Cerebellar cortex (tissue), 1 donor: ENCODE measurements at regions not wholly inside any gene's neighbourhood (a gene's known extent, or its start where the extent isn't known, plus 50 kb on each side); places are given as distances from the start of the nearest gene placed in this dataset.
A peak's percentile ranks its signal among the peaks of the same experiment; 100 is the strongest.
"Not testable (repeated sequence)": the region's sequence is repeated elsewhere in the genome, so short reads cannot be mapped to it uniquely, and the experiment has no call there.

Experiments used
- DNase-seq: peaks from one replicate; pipeline ENCODE4 v3.0.0-alpha.2; 2015; ENCODE audit warnings: low spot score

- DNase-seq = no peak
Measured at GRCh38 chr4:20050768-20051167, 200.9 kb upstream of the SLIT2 start.

GRCh38 chr4:20049889-20050288 is 201.8 kb upstream of the SLIT2 start:
- no peak for DNase-seq

- DNase-seq = no peak
Measured at GRCh38 chr4:20046931-20047677, 204.6 kb upstream of the SLIT2 start.

GRCh38 chr4:20046179-20046578 is 205.5 kb upstream of the SLIT2 start:
- DNase-seq = no peak

- DNase-seq = no peak
Measured at GRCh38 chr4:20044966-20045365, 206.7 kb upstream of the SLIT2 start.

GRCh38 chr4:20044502-20044911 is 207.2 kb upstream of the SLIT2 start:
- no peak for DNase-seq

- DNase-seq = no peak
Measured at GRCh38 chr4:20043991-20044390, 207.7 kb upstream of the SLIT2 start.

- DNase-seq = no peak
Measured at GRCh38 chr4:20042769-20043168, 208.9 kb upstream of the SLIT2 start.

- DNase-seq = no peak
Measured at GRCh38 chr4:20041839-20042407, 209.8 kb upstream of the SLIT2 start.

- no peak for DNase-seq
Measured at GRCh38 chr4:20037745-20038144, 214.0 kb upstream of the SLIT2 start.

GRCh38 chr4:20030108-20030507 is 221.6 kb upstream of the SLIT2 start:
- DNase-seq = no peak

- DNase-seq = no peak
Measured at GRCh38 chr4:20028645-20029044, 223.1 kb upstream of the SLIT2 start.

- DNase-seq = no peak
Measured at GRCh38 chr4:20026456-20026855, 225.2 kb upstream of the SLIT2 start.

GRCh38 chr4:20022471-20022870 is 229.2 kb upstream of the SLIT2 start:
- no peak for DNase-seq

GRCh38 chr4:20020056-20020455 is 231.6 kb upstream of the SLIT2 start:
- DNase-seq = no peak

- DNase-seq = no peak
Measured at GRCh38 chr4:20019310-20020015, 232.2 kb upstream of the SLIT2 start.

GRCh38 chr4:20017777-20018115 is 234.0 kb upstream of the SLIT2 start:
- no peak for DNase-seq

GRCh38 chr4:20017070-20017776 is 234.5 kb upstream of the SLIT2 start:
- DNase-seq = no peak

- no peak for DNase-seq
Measured at GRCh38 chr4:20015636-20016224, 236.0 kb upstream of the SLIT2 start.

- DNase-seq = not testable (repeated sequence)
Measured at GRCh38 chr4:20003836-20004558, 247.7 kb upstream of the SLIT2 start.

- DNase-seq = peak; percentile 84
Measured at GRCh38 chr4:19999775-20000414, 251.8 kb upstream of the SLIT2 start.
